HG03469 (cell line): ENCODE measurements at regions not wholly inside any gene's neighbourhood (a gene's known extent, or its start where the extent isn't known, plus 50 kb on each side); places are given as distances from the start of the nearest gene placed in this dataset.

Experiments used
- ATAC-seq: cut with Tn5 transposase; IDR thresholded peaks from one replicate; pipeline ENCODE4 v1.9.1; 2021; ENCODE audit warnings: mild to moderate bottlenecking, moderate library complexity, moderate number of reproducible peaks; ENCODE audit not compliant: unreplicated experiment

GRCh38 chr13:90770334-90770733 lies 577.2 kb upstream of the MIR17HG start:
- ATAC-seq, result no peak

- no peak for ATAC-seq
Measured at GRCh38 chr13:90773681-90774080, 573.8 kb upstream of the MIR17HG start.

GRCh38 chr13:90776051-90776748 lies 571.3 kb upstream of the MIR17HG start:
- ATAC-seq, result no peak

GRCh38 chr13:90783273-90783672 lies 564.2 kb upstream of the MIR17HG start:
- no peak for ATAC-seq

GRCh38 chr13:90787007-90787406 lies 560.5 kb upstream of the MIR17HG start:
- no peak for ATAC-seq

- no peak for ATAC-seq
Measured at GRCh38 chr13:90792335-90792734, 555.2 kb upstream of the MIR17HG start.

GRCh38 chr13:90793261-90793820 lies 554.1 kb upstream of the MIR17HG start:
- no peak for ATAC-seq

GRCh38 chr13:90796474-90796873 lies 551.0 kb upstream of the MIR17HG start:
- ATAC-seq, result no peak

- ATAC-seq, result no peak
Measured at GRCh38 chr13:90797335-90797734, 550.2 kb upstream of the MIR17HG start.

- no peak for ATAC-seq
Measured at GRCh38 chr13:90798381-90798780, 549.1 kb upstream of the MIR17HG start.

- no peak for ATAC-seq
Measured at GRCh38 chr13:90800082-90800746, 547.3 kb upstream of the MIR17HG start.

GRCh38 chr13:90801621-90802020 lies 545.9 kb upstream of the MIR17HG start:
- ATAC-seq, result no peak

- no peak for ATAC-seq
Measured at GRCh38 chr13:90803210-90803609, 544.3 kb upstream of the MIR17HG start.

- no peak for ATAC-seq
Measured at GRCh38 chr13:90806016-90806615, 541.4 kb upstream of the MIR17HG start.

- no peak for ATAC-seq
Measured at GRCh38 chr13:90806892-90807291, 540.6 kb upstream of the MIR17HG start.

GRCh38 chr13:90808838-90809237 lies 538.6 kb upstream of the MIR17HG start:
- ATAC-seq, result no peak

GRCh38 chr13:90824032-90824431 lies 523.5 kb upstream of the MIR17HG start:
- ATAC-seq, result no peak

- ATAC-seq, result no peak
Measured at GRCh38 chr13:90826688-90827087, 520.8 kb upstream of the MIR17HG start.

- ATAC-seq, result no peak
Measured at GRCh38 chr13:90830782-90831181, 516.7 kb upstream of the MIR17HG start.

GRCh38 chr13:90833951-90834350 lies 513.5 kb upstream of the MIR17HG start:
- ATAC-seq, result no peak

GRCh38 chr13:90834700-90835099 lies 512.8 kb upstream of the MIR17HG start:
- ATAC-seq, result no peak

- ATAC-seq, result no peak
Measured at GRCh38 chr13:90835826-90836225, 511.7 kb upstream of the MIR17HG start.
